ENCODE measurements at regions not wholly inside any gene's neighbourhood (a gene's known extent, or its start where the extent isn't known, plus 50 kb on each side); places are given as distances from the start of the nearest gene placed in this dataset.

- TF ChIP-seq, protein P1, sequence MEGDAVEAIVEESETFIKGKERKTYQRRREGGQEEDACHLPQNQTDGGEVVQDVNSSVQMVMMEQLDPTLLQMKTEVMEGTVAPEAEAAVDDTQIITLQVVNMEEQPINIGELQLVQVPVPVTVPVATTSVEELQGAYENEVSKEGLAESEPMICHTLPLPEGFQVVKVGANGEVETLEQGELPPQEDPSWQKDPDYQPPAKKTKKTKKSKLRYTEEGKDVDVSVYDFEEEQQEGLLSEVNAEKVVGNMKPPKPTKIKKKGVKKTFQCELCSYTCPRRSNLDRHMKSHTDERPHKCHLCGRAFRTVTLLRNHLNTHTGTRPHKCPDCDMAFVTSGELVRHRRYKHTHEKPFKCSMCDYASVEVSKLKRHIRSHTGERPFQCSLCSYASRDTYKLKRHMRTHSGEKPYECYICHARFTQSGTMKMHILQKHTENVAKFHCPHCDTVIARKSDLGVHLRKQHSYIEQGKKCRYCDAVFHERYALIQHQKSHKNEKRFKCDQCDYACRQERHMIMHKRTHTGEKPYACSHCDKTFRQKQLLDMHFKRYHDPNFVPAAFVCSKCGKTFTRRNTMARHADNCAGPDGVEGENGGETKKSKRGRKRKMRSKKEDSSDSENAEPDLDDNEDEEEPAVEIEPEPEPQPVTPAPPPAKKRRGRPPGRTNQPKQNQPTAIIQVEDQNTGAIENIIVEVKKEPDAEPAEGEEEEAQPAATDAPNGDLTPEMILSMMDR (IDR thresholded peaks at IDR 0.05; ENCODE audit: low read depth, low read length, missing control alignments): no peak
- no peak for DNase-seq (ENCODE audit: extremely low read depth, low read depth)
- no peak overlapping the region for H3K4me3 ChIP-seq (replicated peaks; ENCODE audit: low read depth, low read length)
These were observed 604.7 kb downstream of the TBC1D22A start for GRCh38 chr22:47367107-47367690.

GRCh38 chr22:47366026-47366767 is 603.7 kb downstream of the TBC1D22A start:
- no peak for DNase-seq (ENCODE audit: extremely low read depth, low read depth)
- TF ChIP-seq, protein P1 (IDR thresholded peaks at IDR 0.05; ENCODE audit: low read depth, low read length, missing control alignments): no peak
- H3K4me3 ChIP-seq (replicated peaks; ENCODE audit: low read depth, low read length): no peak overlapping the region

DNA sequence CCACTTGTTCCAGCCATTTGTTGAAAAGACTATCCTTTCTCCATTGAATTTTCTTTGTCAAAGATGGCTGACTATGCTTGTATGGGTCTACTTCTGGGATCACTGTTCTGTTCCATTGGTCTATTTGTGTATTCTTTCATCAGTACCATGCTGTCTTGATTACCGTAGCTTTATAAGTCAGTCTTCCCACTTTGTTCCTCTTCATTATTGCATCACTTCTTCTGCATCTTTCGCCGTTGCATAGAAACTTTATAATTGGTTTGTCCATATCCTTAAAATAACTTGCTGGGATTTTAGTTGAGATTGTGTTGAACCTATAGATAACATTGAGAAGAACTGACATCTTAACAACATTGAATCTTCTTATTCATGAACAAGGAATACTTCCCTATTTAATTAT is 598.8 kb downstream of the TBC1D22A start:
- no peak for DNase-seq (ENCODE audit: extremely low read depth, low read depth)
- TF ChIP-seq, protein P1 (IDR thresholded peaks at IDR 0.05; ENCODE audit: low read depth, low read length, missing control alignments): no peak
- H3K4me3 ChIP-seq (replicated peaks; ENCODE audit: low read depth, low read length): no peak overlapping the region

- no peak overlapping the region for H3K4me3 ChIP-seq (replicated peaks; ENCODE audit: low read depth, low read length)
- DNase-seq (ENCODE audit: extremely low read depth, low read depth): no peak
- TF ChIP-seq, protein P1 (IDR thresholded peaks at IDR 0.05; ENCODE audit: low read depth, low read length, missing control alignments): no peak
These were observed 595.0 kb downstream of the TBC1D22A start for GRCh38 chr22:47357493-47357892.

GRCh38 chr22:47357086-47357485 is 594.6 kb downstream of the TBC1D22A start:
- H3K4me3 ChIP-seq (replicated peaks; ENCODE audit: low read depth, low read length): no peak overlapping the region
- DNase-seq (ENCODE audit: extremely low read depth, low read depth): no peak
- TF ChIP-seq, protein P1 (IDR thresholded peaks at IDR 0.05; ENCODE audit: low read depth, low read length, missing control alignments): no peak

GRCh38 chr22:47356511-47357011 is 594.1 kb downstream of the TBC1D22A start:
- no peak for DNase-seq (ENCODE audit: extremely low read depth, low read depth)
- H3K4me3 ChIP-seq (replicated peaks; ENCODE audit: low read depth, low read length): no peak overlapping the region
- TF ChIP-seq, protein P1 (IDR thresholded peaks at IDR 0.05; ENCODE audit: low read depth, low read length, missing control alignments): no peak
